Parathyroid adenoma (tissue), 2 donors: ENCODE measurements at regions not wholly inside any gene's neighbourhood (a gene's known extent, or its start where the extent isn't known, plus 50 kb on each side); places are given as distances from the start of the nearest gene placed in this dataset.

ENCODE experiments used
- H2AFZ ChIP-seq: fragments of 300-600 bp; sonication (generic); one replicate; pipeline ENCODE4 v1.7.0; 2017; ENCODE audit warnings: antibody characterized with exemption, mild to moderate bottlenecking
- H3K27ac ChIP-seq: fragments of 300-600 bp; sonication (generic); one replicate; pipeline ENCODE4 v1.7.0; 2017
- H3K27me3 ChIP-seq: fragments of 300-600 bp; sonication (generic); one replicate; pipeline ENCODE4 v1.7.0; 2017; ENCODE audit warnings: low read length; ENCODE audit not compliant: control insufficient read depth, insufficient read depth
- H3K36me3 ChIP-seq: fragments of 300-600 bp; sonication (generic); one replicate; pipeline ENCODE4 v1.7.0; 2017; ENCODE audit warnings: low read length; ENCODE audit not compliant: control insufficient read depth, insufficient read depth
- H3K4me1 ChIP-seq: fragments of 300-600 bp; sonication (generic); one replicate; pipeline ENCODE4 v1.7.0; 2017; ENCODE audit warnings: control low read depth
- H3K4me2 ChIP-seq: fragments of 300-600 bp; sonication (generic); one replicate; pipeline ENCODE4 v1.7.0; 2017; ENCODE audit warnings: low read length
- H3K4me3 ChIP-seq: fragments of 300-600 bp; sonication (generic); one replicate; pipeline ENCODE4 v1.7.0; 2017; ENCODE audit warnings: low read depth, low read length
- H3K79me2 ChIP-seq: fragments of 300-600 bp; sonication (generic); one replicate; pipeline ENCODE4 v1.7.0; 2017; ENCODE audit warnings: control low read depth
- H3K9ac ChIP-seq: fragments of 300-600 bp; sonication (generic); one replicate; pipeline ENCODE4 v1.7.0; 2017; ENCODE audit warnings: mild to moderate bottlenecking
- H3K9me3 ChIP-seq: fragments of 300-600 bp; sonication (generic); one replicate; pipeline ENCODE4 v1.7.0; 2017; ENCODE audit warnings: low read length; ENCODE audit not compliant: control insufficient read depth
- TF ChIP-seq, protein P1 (sequence below): fragments of 300-600 bp; sonication (generic); IDR thresholded peaks from one replicate; pipeline ENCODE4 v1.7.0; 2017; ENCODE audit warnings: antibody characterized with exemption, mild to moderate bottlenecking
- donor health status: primary hyperparathyroidism.

DNA sequence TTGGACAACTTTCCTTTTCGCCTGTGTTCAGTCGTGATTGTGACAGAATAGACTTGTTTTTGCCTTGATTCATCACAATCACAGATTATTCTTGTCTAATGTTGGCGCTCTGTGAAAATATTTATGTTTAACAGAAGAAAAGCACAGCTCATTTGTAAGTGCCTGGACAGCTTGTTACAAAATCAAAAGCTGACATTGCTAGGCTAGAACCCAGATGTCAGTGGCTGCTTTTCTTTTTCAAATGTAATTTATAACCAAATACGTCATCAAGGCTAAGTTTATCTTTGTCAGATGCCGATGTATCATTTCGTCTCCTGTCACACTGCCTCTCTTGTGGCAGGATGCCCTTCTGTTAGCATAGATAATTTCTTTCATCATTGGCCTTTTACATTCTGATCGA lies 1227.3 kb downstream of the PLA2G4A start:
- no peaks in the 10 kb centered on the region for H3K79me2 ChIP-seq
- no peaks in the 10 kb centered on the region for H3K27me3 ChIP-seq
- no peaks in the 10 kb centered on the region for H3K4me1 ChIP-seq
- H3K36me3 ChIP-seq: no peaks in the 10 kb centered on the region
- no peak overlapping the region for H2AFZ ChIP-seq
- TF ChIP-seq, protein P1, sequence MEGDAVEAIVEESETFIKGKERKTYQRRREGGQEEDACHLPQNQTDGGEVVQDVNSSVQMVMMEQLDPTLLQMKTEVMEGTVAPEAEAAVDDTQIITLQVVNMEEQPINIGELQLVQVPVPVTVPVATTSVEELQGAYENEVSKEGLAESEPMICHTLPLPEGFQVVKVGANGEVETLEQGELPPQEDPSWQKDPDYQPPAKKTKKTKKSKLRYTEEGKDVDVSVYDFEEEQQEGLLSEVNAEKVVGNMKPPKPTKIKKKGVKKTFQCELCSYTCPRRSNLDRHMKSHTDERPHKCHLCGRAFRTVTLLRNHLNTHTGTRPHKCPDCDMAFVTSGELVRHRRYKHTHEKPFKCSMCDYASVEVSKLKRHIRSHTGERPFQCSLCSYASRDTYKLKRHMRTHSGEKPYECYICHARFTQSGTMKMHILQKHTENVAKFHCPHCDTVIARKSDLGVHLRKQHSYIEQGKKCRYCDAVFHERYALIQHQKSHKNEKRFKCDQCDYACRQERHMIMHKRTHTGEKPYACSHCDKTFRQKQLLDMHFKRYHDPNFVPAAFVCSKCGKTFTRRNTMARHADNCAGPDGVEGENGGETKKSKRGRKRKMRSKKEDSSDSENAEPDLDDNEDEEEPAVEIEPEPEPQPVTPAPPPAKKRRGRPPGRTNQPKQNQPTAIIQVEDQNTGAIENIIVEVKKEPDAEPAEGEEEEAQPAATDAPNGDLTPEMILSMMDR: no peak
- H3K4me3 ChIP-seq: no peak overlapping the region
- no peak overlapping the region for H3K4me2 ChIP-seq
- no peak overlapping the region for H3K27ac ChIP-seq
- no peak overlapping the region for H3K9ac ChIP-seq
- H3K9me3 ChIP-seq: no peaks in the 10 kb centered on the region

DNA sequence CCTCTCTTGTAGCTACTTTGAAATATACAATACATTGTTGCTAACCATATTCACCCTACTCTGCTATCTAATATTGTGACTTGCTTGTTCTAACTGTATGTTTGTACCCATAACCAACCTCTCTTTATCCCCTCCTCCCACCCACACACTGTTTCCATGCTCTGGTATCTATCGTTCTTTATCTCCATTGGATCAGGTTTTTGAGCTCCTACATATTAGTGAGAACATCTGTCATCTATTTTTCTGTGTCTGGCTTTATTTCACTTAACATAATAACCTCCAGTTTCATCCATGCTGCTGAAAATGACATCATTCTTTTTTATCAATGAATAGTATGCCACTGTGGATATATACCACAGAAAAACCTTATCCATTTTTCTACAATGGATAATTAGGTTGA lies 1230.1 kb downstream of the PLA2G4A start:
- Histone ChIP-seq H2AFZ (no peak overlapping the region), H3K27ac (no peak overlapping the region), H3K79me2 (no peaks in the 10 kb centered on the region), H3K4me3 (no peak overlapping the region), H3K4me1 (no peaks in the 10 kb centered on the region), H3K9ac (no peak overlapping the region), H3K4me2 (no peak overlapping the region), H3K27me3 (no peaks in the 10 kb centered on the region), H3K9me3 (no peaks in the 10 kb centered on the region), H3K36me3 (no peaks in the 10 kb centered on the region)
- TF ChIP-seq, protein P1: no peak

DNA sequence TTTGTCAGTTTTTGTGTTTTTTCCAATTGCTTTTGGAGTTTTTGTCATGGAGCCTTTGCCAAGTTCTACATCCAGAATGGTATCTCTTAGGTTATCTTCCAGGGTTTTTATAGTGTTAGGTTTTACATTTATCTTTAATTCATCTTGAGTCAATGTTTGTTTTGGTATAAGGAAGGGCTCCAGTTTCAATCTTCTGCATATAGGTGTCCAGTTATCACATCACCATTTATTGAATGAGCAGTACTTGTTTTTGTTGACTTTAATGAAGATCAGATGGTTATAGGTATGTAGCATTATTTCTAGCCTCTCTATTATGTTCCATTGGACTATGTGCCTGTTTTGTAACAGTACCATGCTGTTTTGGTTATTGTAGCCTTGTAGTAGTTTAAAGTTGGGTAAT lies 1233.1 kb downstream of the PLA2G4A start:
- Histone ChIP-seq H2AFZ (no peak overlapping the region), H3K9ac (no peak overlapping the region), H3K27ac (no peak overlapping the region), H3K4me3 (no peak overlapping the region), H3K79me2 (no peaks in the 10 kb centered on the region), H3K4me2 (no peak overlapping the region), H3K27me3 (no peaks in the 10 kb centered on the region), H3K4me1 (no peaks in the 10 kb centered on the region), H3K9me3 (no peaks in the 10 kb centered on the region), H3K36me3 (no peaks in the 10 kb centered on the region)
- TF ChIP-seq, protein P1: no peak

DNA sequence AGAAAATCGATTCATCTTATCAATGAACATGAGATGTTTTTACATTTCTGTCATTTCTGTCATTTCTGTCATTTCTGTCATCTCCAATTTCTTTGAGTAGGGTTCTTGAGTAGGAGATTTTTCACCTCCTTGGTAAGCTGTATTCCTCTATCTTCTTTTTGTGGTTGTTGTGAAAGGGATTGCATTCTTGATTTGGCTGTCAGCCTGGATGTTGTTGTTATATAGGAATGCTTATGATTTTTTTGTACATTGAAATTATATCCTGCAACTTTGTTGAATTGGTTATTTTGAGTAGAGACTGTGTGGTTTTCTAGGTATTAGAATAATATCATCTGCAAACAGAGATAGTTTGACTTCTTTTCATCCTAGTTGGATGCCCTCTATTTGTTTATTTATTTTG lies 1233.7 kb downstream of the PLA2G4A start:
- H3K27ac ChIP-seq: no peak overlapping the region
- TF ChIP-seq, protein P1: no peak

DNA sequence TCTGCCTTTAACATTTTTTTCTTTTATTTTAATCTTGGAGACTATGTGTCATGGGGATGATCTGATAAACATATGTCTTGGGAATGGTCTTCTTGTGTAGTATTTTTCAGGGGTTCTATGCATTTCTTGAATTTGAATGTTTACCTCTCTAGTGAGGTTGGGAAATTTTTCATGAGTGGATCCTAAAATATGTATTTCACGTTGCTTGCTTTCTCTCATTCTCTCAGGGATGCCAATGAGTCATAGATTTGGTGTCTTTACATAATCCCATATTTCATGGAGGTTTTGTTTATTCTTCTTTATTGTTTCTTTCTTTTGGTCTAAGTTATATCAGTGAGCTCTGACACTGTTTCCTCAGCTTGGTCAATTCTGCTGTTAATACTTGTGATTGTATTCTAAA lies 1237.2 kb downstream of the PLA2G4A start:
- no peaks in the 10 kb centered on the region for H3K79me2 ChIP-seq
- no peaks in the 10 kb centered on the region for H3K27me3 ChIP-seq
- TF ChIP-seq, protein P1: no peak
- no peak overlapping the region for H2AFZ ChIP-seq
- H3K27ac ChIP-seq: no peak overlapping the region
- no peaks in the 10 kb centered on the region for H3K36me3 ChIP-seq
- H3K9me3 ChIP-seq: peaks cover 3% of the 10 kb centered on the region
- no peak overlapping the region for H3K9ac ChIP-seq
- H3K4me1 ChIP-seq: no peaks in the 10 kb centered on the region
- no peak overlapping the region for H3K4me2 ChIP-seq
- H3K4me3 ChIP-seq: no peak overlapping the region

More for the DNA sequence above, 1233.7 kb downstream of the PLA2G4A start:
- H3K9ac ChIP-seq: no peak overlapping the region
- no peaks in the 10 kb centered on the region for H3K9me3 ChIP-seq
- no peaks in the 10 kb centered on the region for H3K27me3 ChIP-seq
- H3K36me3 ChIP-seq: no peaks in the 10 kb centered on the region
- no peaks in the 10 kb centered on the region for H3K4me1 ChIP-seq
- no peaks in the 10 kb centered on the region for H3K79me2 ChIP-seq
- no peak overlapping the region for H2AFZ ChIP-seq
- no peak overlapping the region for H3K4me2 ChIP-seq
- no peak overlapping the region for H3K4me3 ChIP-seq
